ENCODE measurements at regions not wholly inside any gene's neighbourhood (a gene's known extent, or its start where the extent isn't known, plus 50 kb on each side); places are given as distances from the start of the nearest gene placed in this dataset.

DNA sequence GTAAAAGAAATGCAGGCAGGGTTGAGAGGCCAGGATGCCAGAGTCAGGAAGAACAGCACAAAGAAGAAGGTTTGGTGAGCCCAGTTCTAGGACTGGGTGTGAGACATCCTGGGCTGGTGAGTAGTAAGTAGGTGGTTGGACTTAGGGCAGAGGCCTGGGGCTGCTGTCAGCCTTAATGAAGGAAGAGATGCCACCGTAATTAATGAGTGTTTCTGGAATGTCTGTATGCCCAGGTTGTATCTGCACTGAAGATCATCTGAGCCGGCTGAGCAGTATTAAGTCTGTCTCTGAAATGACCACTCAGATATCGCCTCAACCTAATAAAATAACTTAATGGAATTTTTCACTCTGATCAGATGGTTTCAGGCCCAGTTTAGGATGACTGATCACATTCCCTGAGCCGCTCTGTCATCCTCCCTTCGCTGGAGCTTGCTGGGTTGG, 532.9 kb upstream of the IL12A start:
- no peak for DNase-seq (ENCODE audit: low read depth, low spot score)
- Histone ChIP-seq H3K4me1 (ENCODE audit: control insufficient read depth, extremely low read depth, insufficient read depth, low read length) (peaks cover 27% of the 10 kb centered on the region), H3K9me1 (ENCODE audit: control insufficient read depth, extremely low read depth, insufficient read depth, low read length) (no peaks in the 10 kb centered on the region), H3K27ac (ENCODE audit: control insufficient read depth, insufficient read depth, low read length) (no peak overlapping the region), H3K36me3 (ENCODE audit: control insufficient read depth in 2 of 2, extremely low read depth in 1 of 2, insufficient read depth in 2 of 2, low read length in 2 of 2) (no peaks in the 10 kb centered on the region), H3K9me3 (ENCODE audit: control insufficient read depth, low read depth, low read length) (no peaks in the 10 kb centered on the region), H3K27me3 (ENCODE audit: control insufficient read depth, extremely low read depth, insufficient read depth, low read length) (no peaks in the 10 kb centered on the region), H2AFZ (ENCODE audit: control insufficient read depth, low read length) (no peak overlapping the region), H3K9ac (ENCODE audit: control insufficient read depth, extremely low read depth, insufficient read depth, low read length) (no peak overlapping the region), H4K20me1 (ENCODE audit: control insufficient read depth, extremely low read depth, insufficient read depth, low read length) (no peaks in the 10 kb centered on the region), H3K4me3 (ENCODE audit: control insufficient read depth in 2 of 3, extremely low read depth in 1 of 3, insufficient read depth in 2 of 3, low read depth in 1 of 3, low read length in 3 of 3) (no peak overlapping the region), H3K79me2 (ENCODE audit: control insufficient read depth, insufficient read depth, low read length) (no peaks in the 10 kb centered on the region), H3K4me2 (ENCODE audit: control insufficient read depth, extremely low read depth, insufficient read depth, low read depth, low read length) (no peak overlapping the region)
- dilution Hi-C loops (cut with MboI; ENCODE audit: extremely low pct_ligation_motif_present, low sequenced_read_pairs), result no loop called here
- TF ChIP-seq CTCF (optimal IDR thresholded peaks at IDR 0.05 in 1 of 3, IDR thresholded peaks at IDR 0.05 in 1 of 3, conservative IDR thresholded peaks at IDR 0.05 in 1 of 3; ENCODE audit: extremely low read depth in 1 of 3, insufficient read depth in 2 of 3, low read length in 3 of 3) (no peak), EZH2 (IDR thresholded peaks at IDR 0.05; ENCODE audit: low read length) (no peak)
- FAIRE-seq, result peak; percentile 66

DNA sequence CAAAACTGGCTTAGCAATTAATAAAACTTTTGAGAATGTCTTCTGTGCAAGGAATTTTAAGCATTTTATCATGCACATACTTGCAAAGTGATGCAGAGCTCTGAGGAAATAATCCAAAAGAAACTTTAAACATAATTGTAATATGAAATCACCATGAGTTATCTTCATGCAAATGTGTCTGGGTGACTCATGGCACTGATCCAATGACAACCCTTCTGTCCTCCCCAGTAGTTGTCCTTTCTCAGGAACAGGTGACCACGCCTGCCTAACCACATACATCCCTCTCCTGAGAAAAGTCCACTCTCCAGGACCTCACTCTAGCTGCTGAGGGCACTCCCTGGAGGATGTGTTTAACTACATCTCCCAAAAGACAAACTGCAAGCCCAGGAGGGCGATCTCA, 530.6 kb upstream of the IL12A start:
- Histone ChIP-seq H3K79me2 (ENCODE audit: control insufficient read depth, insufficient read depth, low read length) (no peaks in the 10 kb centered on the region), H2AFZ (ENCODE audit: control insufficient read depth, low read length) (peak overlapping the region; percentile 2), H3K36me3 (ENCODE audit: control insufficient read depth in 2 of 2, extremely low read depth in 1 of 2, insufficient read depth in 2 of 2, low read length in 2 of 2) (no peaks in the 10 kb centered on the region), H3K27me3 (ENCODE audit: control insufficient read depth, extremely low read depth, insufficient read depth, low read length) (no peaks in the 10 kb centered on the region), H3K9me1 (ENCODE audit: control insufficient read depth, extremely low read depth, insufficient read depth, low read length) (no peaks in the 10 kb centered on the region), H4K20me1 (ENCODE audit: control insufficient read depth, extremely low read depth, insufficient read depth, low read length) (no peaks in the 10 kb centered on the region), H3K4me2 (ENCODE audit: control insufficient read depth, extremely low read depth, insufficient read depth, low read depth, low read length) (peak overlapping the region; percentile 65), H3K4me3 (ENCODE audit: control insufficient read depth in 2 of 3, extremely low read depth in 1 of 3, insufficient read depth in 2 of 3, low read depth in 1 of 3, low read length in 3 of 3) (peak overlapping the region in 2 of 3 experiments; percentile 30 to 50), H3K9me3 (ENCODE audit: control insufficient read depth, low read depth, low read length) (no peaks in the 10 kb centered on the region), H3K9ac (ENCODE audit: control insufficient read depth, extremely low read depth, insufficient read depth, low read length) (peak overlapping the region; percentile 43), H3K4me1 (ENCODE audit: control insufficient read depth, extremely low read depth, insufficient read depth, low read length) (peaks cover 27% of the 10 kb centered on the region), H3K27ac (ENCODE audit: control insufficient read depth, insufficient read depth, low read length) (peak overlapping the region; percentile 78)
- DNase-seq (ENCODE audit: low read depth, low spot score) (peak; percentile 95), FAIRE-seq (peak; percentile 99)
- no peak for TF ChIP-seq EZH2 (IDR thresholded peaks at IDR 0.05; ENCODE audit: low read length)
- peak in 1 of 3 experiments; percentile 38 for TF ChIP-seq CTCF (optimal IDR thresholded peaks at IDR 0.05 in 1 of 3, IDR thresholded peaks at IDR 0.05 in 1 of 3, conservative IDR thresholded peaks at IDR 0.05 in 1 of 3; ENCODE audit: extremely low read depth in 1 of 3, insufficient read depth in 2 of 3, low read length in 3 of 3)
- dilution Hi-C loops (cut with MboI; ENCODE audit: extremely low pct_ligation_motif_present, low sequenced_read_pairs), result no loop called here
